GM12864 (cell line): ENCODE measurements at regions not wholly inside any gene's neighbourhood (a gene's known extent, or its start where the extent isn't known, plus 50 kb on each side); places are given as distances from the start of the nearest gene placed in this dataset.
A peak's percentile ranks its signal among the peaks of the same experiment; 100 is the strongest.

Source experiments
- DNase-seq: peaks from one replicate; pipeline ENCODE4 v3.0.0-alpha.2; 2011; ENCODE audit warnings: low read depth
- H3K4me3 ChIP-seq: 2 replicates; pipeline ENCODE4 v1.5.1; 2011; ENCODE audit warnings: mild to moderate bottlenecking, low read depth, low read length, control low read depth
- TF ChIP-seq, protein P1 (sequence below): IDR thresholded peaks from 2 replicates; pipeline ENCODE4 v1.5.1; 2011; ENCODE audit warnings: low read depth, mild to moderate bottlenecking, moderate library complexity, low read length, control low read depth, inconsistent platforms; ENCODE audit errors: missing control alignments

- no peak overlapping the region for H3K4me3 ChIP-seq
- TF ChIP-seq, protein P1, sequence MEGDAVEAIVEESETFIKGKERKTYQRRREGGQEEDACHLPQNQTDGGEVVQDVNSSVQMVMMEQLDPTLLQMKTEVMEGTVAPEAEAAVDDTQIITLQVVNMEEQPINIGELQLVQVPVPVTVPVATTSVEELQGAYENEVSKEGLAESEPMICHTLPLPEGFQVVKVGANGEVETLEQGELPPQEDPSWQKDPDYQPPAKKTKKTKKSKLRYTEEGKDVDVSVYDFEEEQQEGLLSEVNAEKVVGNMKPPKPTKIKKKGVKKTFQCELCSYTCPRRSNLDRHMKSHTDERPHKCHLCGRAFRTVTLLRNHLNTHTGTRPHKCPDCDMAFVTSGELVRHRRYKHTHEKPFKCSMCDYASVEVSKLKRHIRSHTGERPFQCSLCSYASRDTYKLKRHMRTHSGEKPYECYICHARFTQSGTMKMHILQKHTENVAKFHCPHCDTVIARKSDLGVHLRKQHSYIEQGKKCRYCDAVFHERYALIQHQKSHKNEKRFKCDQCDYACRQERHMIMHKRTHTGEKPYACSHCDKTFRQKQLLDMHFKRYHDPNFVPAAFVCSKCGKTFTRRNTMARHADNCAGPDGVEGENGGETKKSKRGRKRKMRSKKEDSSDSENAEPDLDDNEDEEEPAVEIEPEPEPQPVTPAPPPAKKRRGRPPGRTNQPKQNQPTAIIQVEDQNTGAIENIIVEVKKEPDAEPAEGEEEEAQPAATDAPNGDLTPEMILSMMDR = no peak
- no peak for DNase-seq
Measured at GRCh38 chr21:31583498-31583897, 76.0 kb upstream of the SOD1 start.

- TF ChIP-seq, protein P1 = peak; percentile 90
- no peak for DNase-seq
- no peak overlapping the region for H3K4me3 ChIP-seq
Measured at GRCh38 chr21:31580866-31581276, 78.6 kb upstream of the SOD1 start.

DNA sequence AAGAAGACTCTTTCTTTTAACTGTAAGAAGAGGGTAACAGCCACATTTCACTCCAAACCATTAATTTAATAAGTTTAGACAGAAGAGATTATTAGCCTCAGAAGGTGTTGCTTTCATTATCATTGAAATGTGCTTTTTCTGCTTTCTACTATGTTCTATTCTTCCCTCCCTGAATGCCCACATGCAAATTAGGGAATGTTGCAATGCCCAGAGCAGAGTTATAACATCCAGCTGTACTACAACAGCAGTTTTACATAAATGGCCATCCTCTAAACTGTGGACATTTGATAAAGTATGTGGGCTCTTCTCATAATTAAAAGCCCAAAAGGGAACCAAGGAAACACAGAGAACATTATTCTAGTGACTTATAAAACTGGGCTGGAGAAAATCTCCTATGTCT lies 82.2 kb upstream of the SOD1 start:
- no peak for DNase-seq
- H3K4me3 ChIP-seq = no peak overlapping the region
- TF ChIP-seq, protein P1 = no peak

DNA sequence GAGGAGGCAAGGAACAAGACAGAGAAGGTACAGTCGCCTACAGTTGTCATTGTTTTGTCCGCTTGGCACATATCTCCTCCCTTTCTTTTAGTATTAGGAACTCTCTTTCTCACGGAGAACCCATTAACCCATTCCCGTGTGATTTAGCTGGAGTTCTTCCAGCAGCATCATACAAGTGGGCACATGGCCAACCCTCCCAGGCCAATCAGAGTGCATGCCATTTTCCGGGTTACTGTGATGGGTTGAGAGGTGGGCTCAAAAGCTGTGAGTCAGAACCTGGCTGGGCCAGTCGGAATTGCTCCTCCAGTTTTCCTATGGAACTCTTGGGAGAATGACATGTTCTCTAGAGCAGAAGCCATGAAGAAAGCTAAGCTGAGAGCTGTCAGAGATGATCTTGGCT lies 83.1 kb upstream of the SOD1 start:
- H3K4me3 ChIP-seq = no peak overlapping the region
- no peak for DNase-seq
- TF ChIP-seq, protein P1 = no peak

DNA sequence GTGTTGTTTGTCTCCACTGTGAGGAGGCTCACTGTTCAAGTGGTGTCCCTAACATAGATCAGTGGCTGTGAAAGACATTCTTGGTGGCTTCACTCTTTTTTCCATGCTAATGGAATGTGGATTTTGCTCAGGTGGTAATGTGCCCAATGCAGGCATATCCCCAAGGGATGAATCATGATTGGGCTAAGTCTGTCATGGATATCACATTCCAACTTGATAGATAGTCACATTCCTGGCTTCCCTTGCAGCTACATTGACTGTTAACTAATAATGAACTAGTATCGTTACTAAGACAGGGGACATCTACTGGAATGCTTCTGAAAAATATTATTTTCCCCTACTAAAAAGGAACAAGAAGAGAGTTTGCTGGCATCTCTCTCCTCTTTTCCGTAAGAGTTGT lies 86.3 kb upstream of the SOD1 start:
- H3K4me3 ChIP-seq = no peak overlapping the region
- TF ChIP-seq, protein P1 = no peak
- DNase-seq = no peak

- no peak for DNase-seq
- H3K4me3 ChIP-seq = no peak overlapping the region
- TF ChIP-seq, protein P1 = no peak
Measured at GRCh38 chr21:31571879-31572278, 87.6 kb upstream of the SOD1 start.

GRCh38 chr21:31570824-31571566 lies 88.5 kb upstream of the SOD1 start:
- no peak overlapping the region for H3K4me3 ChIP-seq
- no peak for DNase-seq
- TF ChIP-seq, protein P1 = no peak
